Motor neuron (in vitro differentiated cells): ENCODE measurements at regions not wholly inside any gene's neighbourhood (a gene's known extent, or its start where the extent isn't known, plus 50 kb on each side); places are given as distances from the start of the nearest gene placed in this dataset.

Source experiments
- ATAC-seq, 8 experiments: fragments of 200-7000 bp; cut with Tn5 transposase; replicated peaks in 6 of 8; 2 replicates each; pipeline ENCODE4 v1.8.0; 2021; ENCODE audit warnings: mild to moderate bottlenecking in 8 of 8, moderate library complexity in 8 of 8
- H3K27ac ChIP-seq, 2 donors: fragments of 250-450 bp; sonication (Bioruptor Pico); 2 replicates each; pipeline ENCODE4 v1.9.0; 2021; ENCODE audit warnings: antibody characterized with exemption in 2 of 2, mild to moderate bottlenecking in 2 of 2, moderate library complexity in 1 of 2
- H3K4me1 ChIP-seq, 2 donors: fragments of 250-450 bp; sonication (Bioruptor Pico); replicated peaks in 1 of 2; 2 replicates each; pipeline ENCODE4 v1.6.1; 2021; ENCODE audit warnings: antibody characterized with exemption in 2 of 2, mild to moderate bottlenecking in 2 of 2, moderate library complexity in 1 of 2
- H3K4me3 ChIP-seq, 5 donors: fragments of 250-450 bp; sonication (Bioruptor Pico); 2 replicates each; pipeline ENCODE4 v1.9.0; 2021; ENCODE audit warnings: antibody characterized with exemption in 5 of 5, mild to moderate bottlenecking in 5 of 5, moderate library complexity in 4 of 5
- WGBS, 10 experiments: fragments of 450-650 bp; shearing (Covaris generic); methylation state at CpG; one replicate each; pipeline ENCODE4 v1.0.0; 2022; 5-methylcytosine and 5-hydroxymethylcytosine counted together
- in situ Hi-C, 9 experiments: fragments of 400-800 bp; cut with MboI; loops; one replicate each; pipeline ENCODE4 v1.15.0; 2021; ENCODE audit warnings: low sequenced_read_pairs in 9 of 9, low pct_unique_long_range_greater_than_20kb in 2 of 9; ENCODE audit not compliant: unreplicated experiment in 9 of 9

- 33 to 83% (median 67%) methylated on average over 1 to 2 of the region's 2 CpGs; no CpG with 5 or more reads in 2 of the 10 experiments for WGBS, 10 experiments
- no peak overlapping the region for H3K4me3 ChIP-seq
- in situ Hi-C loops = loop anchor here in 5 of 9 experiments (25.0 kb wide), 3 partner anchors 144 to 344 kb away; partner anchors contain the start of gene DCN (in 1 of the 5)
- peaks cover 0 to 4% of the 10 kb centered on the region in 2 donors for H3K4me1 ChIP-seq
- ATAC-seq = peak in 1 of 8 experiments; percentile 31
- H3K27ac ChIP-seq = no peak overlapping the region
Measured at GRCh38 chr12:91331371-91331770, 148.8 kb upstream of the DCN start.

- Histone ChIP-seq H3K4me1 (peaks cover 0 to 4% of the 10 kb centered on the region in 2 donors), H3K4me3 (no peak overlapping the region), H3K27ac (no peak overlapping the region)
- ATAC-seq = no peak
- in situ Hi-C loops = loop anchor here in 6 of 9 experiments (10.0 to 25.0 kb wide), 4 partner anchors 141 to 341 kb away; partner anchors contain the start of gene DCN (in 1 of the 6)
- WGBS, 10 experiments = 44 to 100% (median 93%) methylated on average over 1 to 3 of the region's 3 CpGs; no CpG with 5 or more reads in 2 of the 10 experiments
Measured at GRCh38 chr12:91328451-91328850, 145.8 kb upstream of the DCN start.

GRCh38 chr12:91327889-91328288 lies 145.3 kb upstream of the DCN start:
- no peak for ATAC-seq
- Histone ChIP-seq H3K27ac (no peak overlapping the region), H3K4me3 (no peak overlapping the region), H3K4me1 (peaks cover 0 to 4% of the 10 kb centered on the region in 2 donors)
- WGBS, 10 experiments = 13 to 96% (median 79%) methylated on average over 2 to 3 of the region's 3 CpGs; no CpG with 5 or more reads in 1 of the 10 experiments
- in situ Hi-C loops = loop anchor here in 6 of 9 experiments (10.0 to 25.0 kb wide), 4 partner anchors 141 to 341 kb away; partner anchors contain the start of gene DCN (in 1 of the 6)

- H3K4me3 ChIP-seq = no peak overlapping the region
- peaks cover 0 to 4% of the 10 kb centered on the region in 2 donors for H3K4me1 ChIP-seq
- in situ Hi-C loops = loop anchor here in 6 of 9 experiments (10.0 to 25.0 kb wide), 4 partner anchors 140 to 340 kb away; partner anchors contain the start of gene DCN (in 1 of the 6)
- WGBS, 10 experiments = 0 to 97% (median 64%) methylated on average over 2 to 4 of the region's 4 CpGs; no CpG with 5 or more reads in 2 of the 10 experiments
- H3K27ac ChIP-seq = no peak overlapping the region
- no peak for ATAC-seq
Measured at GRCh38 chr12:91327131-91327530, 144.5 kb upstream of the DCN start.

GRCh38 chr12:91326058-91327027 lies 143.7 kb upstream of the DCN start:
- no peaks in the 10 kb centered on the region for H3K4me1 ChIP-seq
- H3K27ac ChIP-seq = no peak overlapping the region
- WGBS, 10 experiments = 5 to 50% (median 30%) methylated on average over 1 to 2 of the region's 2 CpGs; no CpG with 5 or more reads in 1 of the 10 experiments
- H3K4me3 ChIP-seq = no peak overlapping the region
- peak in 4 of 8 experiments; percentile 37 to 59 (median 50) for ATAC-seq
- in situ Hi-C loops = loop anchor here in 6 of 9 experiments (10.0 to 25.0 kb wide), 4 partner anchors 139 to 339 kb away; partner anchors contain the start of gene DCN (in 1 of the 6)

- 0 to 92% (median 67%) methylated on average over 1 to 6 of the region's 6 CpGs; no CpG with 5 or more reads in 1 of the 10 experiments for WGBS, 10 experiments
- in situ Hi-C loops = loop anchor here in 2 of 9 experiments (10.0 to 25.0 kb wide), 2 partner anchors 146 to 359 kb away; partner anchors contain the start of gene CCER1 (in 1 of the 2)
- peak in 3 of 8 experiments; percentile 81 to 98 (median 81) for ATAC-seq
- no peak overlapping the region for H3K4me3 ChIP-seq
- H3K4me1 ChIP-seq = no peaks in the 10 kb centered on the region
- no peak overlapping the region for H3K27ac ChIP-seq
Measured at GRCh38 chr12:91320999-91321398, 138.4 kb upstream of the DCN start.

GRCh38 chr12:91319071-91319760 lies 136.6 kb upstream of the DCN start:
- Histone ChIP-seq H3K4me3 (no peak overlapping the region), H3K27ac (no peak overlapping the region), H3K4me1 (no peaks in the 10 kb centered on the region)
- ATAC-seq = no peak
- in situ Hi-C loops = loop anchor here in 1 of 9 experiments (25.0 kb wide), 1 partner anchor 357 kb away; the partner anchor contains the start of gene CCER1
- WGBS, 10 experiments = 10 to 91% (median 63%) methylated on average over 1 to 2 of the region's 2 CpGs

- no peaks in the 10 kb centered on the region for H3K4me1 ChIP-seq
- no peak overlapping the region for H3K4me3 ChIP-seq
- ATAC-seq = no peak
- in situ Hi-C loops = loop anchor here in 1 of 9 experiments (25.0 kb wide), 1 partner anchor 355 kb away; the partner anchor contains the start of gene CCER1
- 33 to 100% (median 88%) methylated on average over 2 to 3 of the region's 3 CpGs for WGBS, 10 experiments
- H3K27ac ChIP-seq = no peak overlapping the region
Measured at GRCh38 chr12:91317306-91317705, 134.7 kb upstream of the DCN start.

- in situ Hi-C loops = loop anchor here in 1 of 9 experiments (25.0 kb wide), 1 partner anchor 355 kb away; the partner anchor contains the start of gene CCER1
- ATAC-seq = no peak
- H3K4me3 ChIP-seq = no peak overlapping the region
- H3K4me1 ChIP-seq = no peaks in the 10 kb centered on the region
- WGBS, 10 experiments = 3 to 100% (median 79%) methylated on average over 1 to 2 of the region's 2 CpGs; no CpG with 5 or more reads in 1 of the 10 experiments
- no peak overlapping the region for H3K27ac ChIP-seq
Measured at GRCh38 chr12:91316907-91317269, 134.3 kb upstream of the DCN start.

- Histone ChIP-seq H3K4me3 (no peak overlapping the region), H3K4me1 (no peaks in the 10 kb centered on the region), H3K27ac (no peak overlapping the region)
- in situ Hi-C loops = loop anchor here in 1 of 9 experiments (25.0 kb wide), 1 partner anchor 354 kb away; the partner anchor contains the start of gene CCER1
- ATAC-seq = no peak
- 60 to 100% (median 60%) methylated on average over 1 of the region's 1 CpG; no CpG with 5 or more reads in 7 of the 10 experiments for WGBS, 10 experiments
Measured at GRCh38 chr12:91316161-91316906, 133.7 kb upstream of the DCN start.

GRCh38 chr12:91311081-91311480 lies 128.5 kb upstream of the DCN start:
- WGBS, 10 experiments = 83 to 100% (median 94%) methylated on average over 1 to 2 of the region's 2 CpGs
- in situ Hi-C loops = loop anchor here in 1 of 9 experiments (25.0 kb wide), 1 partner anchor 349 kb away; the partner anchor contains the start of gene CCER1
- no peaks in the 10 kb centered on the region for H3K4me1 ChIP-seq
- no peak overlapping the region for H3K4me3 ChIP-seq
- no peak for ATAC-seq
- no peak overlapping the region for H3K27ac ChIP-seq

- Histone ChIP-seq H3K4me3 (no peak overlapping the region), H3K4me1 (no peaks in the 10 kb centered on the region), H3K27ac (no peak overlapping the region)
- no peak for ATAC-seq
- WGBS, 10 experiments = 0 to 100% (median 82%) methylated on average over 1 to 2 of the region's 2 CpGs
- in situ Hi-C loops = loop anchor here in 1 of 9 experiments (25.0 kb wide), 1 partner anchor 347 kb away; the partner anchor contains the start of gene CCER1
Measured at GRCh38 chr12:91309450-91309849, 126.8 kb upstream of the DCN start.
